Mucosa of descending colon (tissue), 3 donors: ENCODE measurements at regions not wholly inside any gene's neighbourhood (a gene's known extent, or its start where the extent isn't known, plus 50 kb on each side); places are given as distances from the start of the nearest gene placed in this dataset.

Experiments used
- ATAC-seq: fragments of 200-7000 bp; cut with Tn5 transposase; one replicate; pipeline ENCODE4 v1.9.1; 2020; ENCODE audit warnings: mild to moderate bottlenecking, moderate library complexity
- DNase-seq, 3 donors: peaks; one replicate each; pipeline ENCODE4 v3.0.0-alpha.2; 2020
- H3K36me3 ChIP-seq: fragments of 200-600 bp; one replicate; pipeline ENCODE4 v1.8.0; 2021; ENCODE audit warnings: low read depth, mild to moderate bottlenecking
- H3K4me1 ChIP-seq: fragments of 200-600 bp; one replicate; pipeline ENCODE4 v1.8.0; 2021; ENCODE audit warnings: low read depth, mild to moderate bottlenecking
- H3K4me3 ChIP-seq: fragments of 200-600 bp; one replicate; pipeline ENCODE4 v1.8.0; 2021; ENCODE audit warnings: mild to moderate bottlenecking
- H3K9me3 ChIP-seq: fragments of 200-600 bp; one replicate; pipeline ENCODE4 v1.8.0; 2021; ENCODE audit warnings: mild to moderate bottlenecking
- CTCF ChIP-seq: fragments of 200-600 bp; IDR thresholded peaks from one replicate; pipeline ENCODE4 v1.8.0; 2022; ENCODE audit warnings: antibody characterized with exemption, mild to moderate bottlenecking
- intact Hi-C, 2 donors: fragments of 100-400 bp; cut with DNase I in 1 of 2; cut with micrococcal nuclease in 1 of 2; formaldehyde crosslinking; loops; one replicate each; pipeline versions ENCODE4 v1.11.0 to v1.11.1; 2022; cut with DNase I, micrococcal nuclease
- donor health status: DM: no; HTN: no; CAD: no; lungs with moderate emphysema.
- donor health status: DM: no; HTN: no; CAD: no.
- donor health status: DM: no; HTN: yes; CAD: no.

GRCh38 chr16:85461814-85462713 is 151.1 kb upstream of the GSE1 start:
- Histone ChIP-seq H3K36me3 (no peaks in the 10 kb centered on the region), H3K4me1 (peaks cover 29% of the 10 kb centered on the region), H3K4me3 (no peak overlapping the region), H3K9me3 (no peaks in the 10 kb centered on the region)
- intact Hi-C loops, result no loop called here
- DNase-seq, result no peak
- peak; percentile 37 for ATAC-seq
- no peak for TF ChIP-seq CTCF

- intact Hi-C loops, result no loop called here
- H3K4me1 ChIP-seq, result peaks cover 29% of the 10 kb centered on the region
- no peak for DNase-seq
- no peak overlapping the region for H3K4me3 ChIP-seq
- H3K36me3 ChIP-seq, result no peaks in the 10 kb centered on the region
- no peaks in the 10 kb centered on the region for H3K9me3 ChIP-seq
- TF ChIP-seq CTCF, result no peak
- no peak for ATAC-seq
Measured at GRCh38 chr16:85462714-85463611, 150.2 kb upstream of the GSE1 start.

- no peak overlapping the region for H3K4me3 ChIP-seq
Measured at GRCh38 chr16:85463672-85464382, 149.3 kb upstream of the GSE1 start.

GRCh38 chr16:85464383-85465305 is 148.5 kb upstream of the GSE1 start:
- ATAC-seq (peak; percentile 32), DNase-seq (no peak)
- peaks cover 29% of the 10 kb centered on the region for H3K4me1 ChIP-seq
- H3K36me3 ChIP-seq, result no peaks in the 10 kb centered on the region
- no peak for TF ChIP-seq CTCF
- no peak overlapping the region for H3K4me3 ChIP-seq
- intact Hi-C loops, result no loop called here
- H3K9me3 ChIP-seq, result no peaks in the 10 kb centered on the region

More at GRCh38 chr16:85463672-85464382, 149.3 kb upstream of the GSE1 start:
- no peak for TF ChIP-seq CTCF
- DNase-seq, result no peak
- ATAC-seq, result no peak
- peaks cover 29% of the 10 kb centered on the region for H3K4me1 ChIP-seq
- intact Hi-C loops, result no loop called here
- H3K36me3 ChIP-seq, result no peaks in the 10 kb centered on the region
- H3K9me3 ChIP-seq, result no peaks in the 10 kb centered on the region
